Nephron (organoid): ENCODE measurements at regions not wholly inside any gene's neighbourhood (a gene's known extent, or its start where the extent isn't known, plus 50 kb on each side); places are given as distances from the start of the nearest gene placed in this dataset.
"Not testable (repeated sequence)": the region's sequence is repeated elsewhere in the genome, so short reads cannot be mapped to it uniquely, and the experiment has no call there.

Experiments
- H3K27ac Mint-ChIP-seq, 3 experiments: 2 replicates each; pipeline ENCODE4 v1.8.0; 2020; ENCODE audit warnings: mixed read lengths in 3 of 3, mild to moderate bottlenecking in 2 of 3, moderate library complexity in 1 of 3
- H3K27me3 Mint-ChIP-seq: 2 replicates; pipeline ENCODE4 v1.8.0; 2021; ENCODE audit warnings: low read depth, mild to moderate bottlenecking, moderate library complexity, mixed read lengths
- H3K36me3 Mint-ChIP-seq: 2 replicates; pipeline ENCODE4 v1.8.0; 2020; ENCODE audit warnings: low read depth, mixed read lengths
- H3K4me1 Mint-ChIP-seq: 2 replicates; pipeline ENCODE4 v1.8.0; 2020; ENCODE audit warnings: mixed read lengths
- H3K4me3 Mint-ChIP-seq, 3 experiments: 2 replicates each; pipeline ENCODE4 v1.8.0; 2020; ENCODE audit warnings: mild to moderate bottlenecking in 3 of 3, mixed read lengths in 3 of 3, moderate library complexity in 2 of 3
- H3K9me3 Mint-ChIP-seq: 2 replicates; pipeline ENCODE4 v1.8.0; 2020; ENCODE audit warnings: mixed read lengths
- CTCF ChIP-seq, 3 experiments: fragments of 200-600 bp; sonication (generic); IDR thresholded peaks; one replicate each; pipeline ENCODE4 v1.5.0; 2021; ENCODE audit warnings: antibody characterized with exemption in 3 of 3; ENCODE audit not compliant: unreplicated experiment in 3 of 3

DNA sequence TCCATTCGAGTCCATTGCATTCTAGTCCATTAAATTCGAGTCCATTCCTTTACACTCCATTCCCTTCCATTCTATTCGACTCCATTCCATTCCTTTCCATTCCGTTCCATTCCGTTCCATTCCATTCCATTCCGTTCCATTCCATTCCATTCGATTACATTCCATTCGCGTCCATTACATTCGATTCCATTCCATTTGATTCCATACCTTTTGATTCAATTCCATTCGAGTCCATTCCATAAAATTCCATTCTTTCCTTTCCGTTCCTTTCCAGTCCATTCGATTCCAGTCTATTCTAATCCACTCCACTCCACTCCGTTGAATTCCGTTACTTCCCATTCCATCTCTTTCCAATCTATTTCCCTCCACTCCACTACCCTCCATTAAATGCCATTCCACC, 2579.2 kb upstream of the TPTE start:
- H3K4me1 Mint-ChIP-seq, H3K27ac Mint-ChIP-seq, H3K4me3 Mint-ChIP-seq, H3K27me3 Mint-ChIP-seq, H3K9me3 Mint-ChIP-seq: not testable (repeated sequence)
- H3K36me3 Mint-ChIP-seq, result peaks cover 99% of the 10 kb centered on the region

DNA sequence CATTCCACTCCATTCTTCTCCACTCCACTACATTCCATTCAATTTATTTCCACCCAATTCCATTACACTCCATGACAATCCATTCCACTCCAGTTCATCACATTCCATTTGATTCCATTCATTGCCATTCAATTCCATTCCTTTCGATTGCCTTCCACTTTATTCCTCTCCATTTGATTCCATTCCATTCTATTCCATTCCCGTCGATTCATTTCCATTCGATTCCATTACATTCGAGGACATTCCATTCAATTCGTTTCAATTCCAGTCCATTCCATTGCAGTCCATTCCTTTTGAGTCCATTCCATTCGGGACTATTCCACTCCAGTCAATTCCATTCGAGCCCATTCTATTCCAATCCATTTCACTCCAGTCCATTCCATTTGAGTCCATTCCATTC, 2577.8 kb upstream of the TPTE start:
- not testable (repeated sequence) for H3K4me1 Mint-ChIP-seq, H3K4me3 Mint-ChIP-seq, H3K27ac Mint-ChIP-seq, H3K9me3 Mint-ChIP-seq, H3K27me3 Mint-ChIP-seq
- peaks cover 100% of the 10 kb centered on the region for H3K36me3 Mint-ChIP-seq

DNA sequence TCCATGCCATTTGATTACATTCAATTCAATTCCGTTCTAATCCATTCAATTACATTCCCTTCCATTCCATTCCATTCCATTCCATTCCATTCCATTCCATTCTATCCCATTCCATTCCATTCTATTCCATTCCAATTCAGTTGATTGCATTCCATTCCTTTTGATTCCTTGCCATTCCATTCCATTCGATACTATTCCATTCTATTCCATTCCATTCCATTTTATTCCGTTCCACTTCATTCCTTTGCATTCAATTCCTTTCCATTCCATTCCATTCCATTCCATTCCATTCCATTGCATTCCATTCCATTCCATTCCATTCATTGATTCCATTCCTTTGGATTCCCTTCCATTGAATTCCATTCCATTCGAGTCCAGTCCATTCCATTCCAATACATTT, 2574.0 kb upstream of the TPTE start:
- no peaks in the 10 kb centered on the region for H3K27me3 Mint-ChIP-seq
- H3K4me3 Mint-ChIP-seq, result no peak overlapping the region
- no peaks in the 10 kb centered on the region for H3K4me1 Mint-ChIP-seq
- peaks cover 100% of the 10 kb centered on the region for H3K36me3 Mint-ChIP-seq
- no peak for TF ChIP-seq CTCF (IDR thresholded peaks at IDR 0.05; ENCODE audit: unreplicated experiment in 3 of 3)
- no peak overlapping the region for H3K27ac Mint-ChIP-seq
- H3K9me3 Mint-ChIP-seq, result no peaks in the 10 kb centered on the region

DNA sequence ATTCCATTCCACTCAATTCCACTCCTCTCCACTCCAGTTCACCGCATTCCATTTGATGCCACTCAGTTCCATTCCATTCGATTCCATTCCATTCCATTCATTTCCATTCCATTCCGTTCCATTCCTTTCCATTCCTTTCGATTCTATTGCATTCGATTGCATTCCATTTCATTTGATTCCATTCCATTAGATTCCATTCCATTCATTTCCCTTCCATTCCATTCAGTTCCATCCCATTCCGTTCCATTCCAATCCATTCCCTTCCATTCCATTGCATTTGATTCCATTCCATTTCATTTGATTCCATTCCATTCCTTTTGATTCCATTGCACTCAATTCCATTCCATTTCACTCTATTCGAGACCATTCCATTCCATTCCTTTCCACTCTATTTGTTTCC, 2572.7 kb upstream of the TPTE start:
- not testable (repeated sequence) for H3K27me3 Mint-ChIP-seq, H3K4me3 Mint-ChIP-seq, H3K9me3 Mint-ChIP-seq, H3K27ac Mint-ChIP-seq, H3K4me1 Mint-ChIP-seq
- H3K36me3 Mint-ChIP-seq, result peaks cover 100% of the 10 kb centered on the region

DNA sequence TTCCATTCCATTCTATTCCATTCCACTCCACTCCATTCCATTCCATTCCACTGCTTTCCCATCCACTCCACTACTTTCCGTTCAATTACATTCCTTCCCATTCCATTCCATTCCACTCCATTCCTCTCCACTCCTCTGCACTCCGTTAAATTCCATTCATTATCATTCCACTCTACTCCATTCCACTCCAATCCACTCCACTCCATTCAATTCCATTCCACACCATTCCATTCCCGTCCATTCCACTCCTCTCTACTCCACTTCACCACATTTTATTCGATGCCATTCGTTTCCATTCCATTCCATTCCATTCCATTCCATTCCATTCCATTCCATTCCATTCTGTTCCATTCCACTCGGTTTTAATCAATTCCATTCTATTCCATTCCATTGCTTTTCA, 2571.5 kb upstream of the TPTE start:
- H3K4me1 Mint-ChIP-seq, H3K27me3 Mint-ChIP-seq, H3K9me3 Mint-ChIP-seq, H3K27ac Mint-ChIP-seq, H3K4me3 Mint-ChIP-seq: not testable (repeated sequence)
- peaks cover 100% of the 10 kb centered on the region for H3K36me3 Mint-ChIP-seq

DNA sequence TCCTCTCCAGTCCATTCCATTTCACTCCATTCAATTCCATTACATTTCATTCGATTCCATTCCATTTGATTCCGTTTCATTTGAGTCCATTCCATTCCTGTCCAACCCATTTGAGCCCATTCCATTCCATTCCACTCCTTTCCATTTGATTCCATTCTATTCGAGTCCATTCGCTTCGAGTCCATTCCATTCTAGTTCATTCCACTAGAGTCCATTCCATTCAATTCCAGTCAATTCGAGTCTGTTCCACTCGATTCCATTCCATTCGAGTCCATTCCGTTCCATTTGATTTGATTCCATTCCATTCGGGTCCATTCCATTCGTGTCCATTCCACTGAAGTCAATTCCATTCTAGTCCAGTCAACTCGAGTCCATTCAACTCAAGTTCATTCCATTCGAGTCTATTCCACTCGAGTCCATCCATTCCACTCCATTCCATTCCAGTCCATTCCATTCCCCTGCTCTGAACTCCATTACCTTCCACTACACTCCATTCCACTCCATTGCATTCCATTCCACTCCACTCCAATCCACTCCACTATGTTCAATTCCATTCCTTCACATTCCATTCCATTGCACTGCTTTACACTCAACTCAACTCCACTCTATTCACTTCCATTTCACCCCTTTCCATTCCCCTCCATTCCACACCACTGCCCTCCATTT, 2569.4 kb upstream of the TPTE start:
- TF ChIP-seq CTCF (IDR thresholded peaks at IDR 0.05; ENCODE audit: unreplicated experiment in 3 of 3), result no peak
- Mint-ChIP-seq H3K27me3 (no peaks in the 10 kb centered on the region), H3K27ac (no peak overlapping the region), H3K4me3 (no peak overlapping the region), H3K9me3 (no peaks in the 10 kb centered on the region), H3K36me3 (peaks cover 100% of the 10 kb centered on the region), H3K4me1 (no peaks in the 10 kb centered on the region)

DNA sequence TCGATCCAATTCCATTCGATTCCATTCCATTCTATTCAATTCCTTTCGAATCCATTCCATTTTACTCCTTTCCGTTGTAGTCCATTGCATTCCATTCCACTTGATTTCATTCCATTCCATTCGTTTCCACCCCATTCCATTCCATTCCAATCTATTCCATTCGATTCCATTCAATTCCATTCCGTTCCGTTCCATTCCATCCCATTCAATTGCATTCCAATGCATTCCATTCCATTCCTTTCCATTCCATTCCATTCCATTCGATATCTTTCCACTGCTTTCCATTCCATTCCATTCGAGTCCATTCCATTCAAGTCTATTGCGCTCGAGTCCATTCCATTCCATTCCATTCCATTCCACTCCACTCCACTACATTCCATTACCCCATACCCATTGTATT, 2568.7 kb upstream of the TPTE start:
- no peaks in the 10 kb centered on the region for H3K4me1 Mint-ChIP-seq
- peaks cover 5% of the 10 kb centered on the region for H3K27me3 Mint-ChIP-seq
- no peak overlapping the region for H3K27ac Mint-ChIP-seq
- no peak overlapping the region for H3K4me3 Mint-ChIP-seq
- no peak for TF ChIP-seq CTCF (IDR thresholded peaks at IDR 0.05; ENCODE audit: unreplicated experiment in 3 of 3)
- H3K36me3 Mint-ChIP-seq, result peaks cover 100% of the 10 kb centered on the region
- no peaks in the 10 kb centered on the region for H3K9me3 Mint-ChIP-seq

DNA sequence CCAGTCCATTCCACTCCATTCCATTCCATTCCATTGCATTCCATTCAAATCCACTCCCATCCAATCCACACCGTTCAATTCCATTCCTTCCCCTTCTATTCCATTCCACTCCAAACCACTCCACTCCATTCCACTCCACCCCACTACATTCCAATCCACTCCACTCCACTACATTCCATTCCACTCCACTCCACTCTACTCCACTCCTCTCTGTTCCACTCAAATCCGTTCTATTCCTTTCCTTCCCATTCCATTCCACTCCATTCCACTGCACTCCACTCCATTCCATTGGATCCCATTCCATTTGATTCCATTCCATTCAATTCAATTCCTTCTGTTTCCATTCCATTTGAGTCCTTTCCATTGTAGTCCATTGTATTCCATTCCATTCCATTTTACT, 2568.3 kb upstream of the TPTE start:
- peaks cover 6% of the 10 kb centered on the region for H3K27me3 Mint-ChIP-seq
- no peak overlapping the region for H3K4me3 Mint-ChIP-seq
- no peaks in the 10 kb centered on the region for H3K9me3 Mint-ChIP-seq
- TF ChIP-seq CTCF (IDR thresholded peaks at IDR 0.05; ENCODE audit: unreplicated experiment in 3 of 3), result no peak
- H3K4me1 Mint-ChIP-seq, result no peaks in the 10 kb centered on the region
- peaks cover 100% of the 10 kb centered on the region for H3K36me3 Mint-ChIP-seq
- H3K27ac Mint-ChIP-seq, result no peak overlapping the region

DNA sequence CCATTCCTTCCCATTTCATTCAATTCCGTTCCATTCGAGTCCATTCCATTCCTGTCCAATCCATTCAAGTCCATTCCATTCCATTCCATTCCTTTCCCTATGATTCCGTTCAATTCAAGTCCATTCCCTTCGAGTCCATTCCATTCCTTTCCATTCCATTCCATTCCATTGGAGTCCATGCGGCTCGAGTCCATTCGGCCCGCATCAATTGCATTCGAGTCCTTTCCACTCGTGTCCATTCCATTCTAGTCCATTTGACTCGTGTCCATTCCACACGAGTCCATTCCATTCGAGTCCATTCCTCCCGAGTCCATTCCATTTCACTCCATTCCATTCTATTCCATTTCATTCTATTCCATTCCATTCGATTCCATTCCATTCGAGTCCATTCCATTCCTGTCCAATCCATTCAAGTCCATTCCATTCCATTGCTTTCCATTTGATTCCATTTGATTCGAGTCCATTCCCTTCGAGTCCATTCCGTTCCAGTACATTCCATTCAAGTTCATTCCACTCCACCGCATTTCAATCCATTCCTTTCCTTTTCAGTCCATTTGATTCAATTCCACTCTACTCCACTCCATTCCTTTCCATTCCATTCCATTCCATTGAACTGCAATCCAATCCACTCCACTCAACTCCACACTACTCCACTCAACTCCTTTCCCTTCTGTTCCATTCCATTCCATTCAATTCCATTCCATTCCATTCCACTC, 2565.9 kb upstream of the TPTE start:
- not testable (repeated sequence) for H3K27me3 Mint-ChIP-seq, H3K4me1 Mint-ChIP-seq, H3K4me3 Mint-ChIP-seq, H3K27ac Mint-ChIP-seq
- peaks cover 14% of the 10 kb centered on the region for H3K9me3 Mint-ChIP-seq
- H3K36me3 Mint-ChIP-seq, result peaks cover 75% of the 10 kb centered on the region

GRCh38 chr21:7956074-7956452, 2565.3 kb upstream of the TPTE start:
- not testable (repeated sequence) for H3K4me3 Mint-ChIP-seq

More at GRCh38 chr21:7956074-7956452, 2565.3 kb upstream of the TPTE start:
- H3K9me3 Mint-ChIP-seq, result peaks cover 18% of the 10 kb centered on the region
- H3K36me3 Mint-ChIP-seq, result peaks cover 70% of the 10 kb centered on the region
- H3K27me3 Mint-ChIP-seq, H3K27ac Mint-ChIP-seq, H3K4me1 Mint-ChIP-seq: not testable (repeated sequence)
